SHP77 (cell line): ENCODE measurements at regions not wholly inside any gene's neighbourhood (a gene's known extent, or its start where the extent isn't known, plus 50 kb on each side); places are given as distances from the start of the nearest gene placed in this dataset.

Experiments used
- DNase-seq, 2 experiments: peaks; one replicate each; lab custom pipeline; 2025; lab: John Stamatoyannopoulos, UW

DNA sequence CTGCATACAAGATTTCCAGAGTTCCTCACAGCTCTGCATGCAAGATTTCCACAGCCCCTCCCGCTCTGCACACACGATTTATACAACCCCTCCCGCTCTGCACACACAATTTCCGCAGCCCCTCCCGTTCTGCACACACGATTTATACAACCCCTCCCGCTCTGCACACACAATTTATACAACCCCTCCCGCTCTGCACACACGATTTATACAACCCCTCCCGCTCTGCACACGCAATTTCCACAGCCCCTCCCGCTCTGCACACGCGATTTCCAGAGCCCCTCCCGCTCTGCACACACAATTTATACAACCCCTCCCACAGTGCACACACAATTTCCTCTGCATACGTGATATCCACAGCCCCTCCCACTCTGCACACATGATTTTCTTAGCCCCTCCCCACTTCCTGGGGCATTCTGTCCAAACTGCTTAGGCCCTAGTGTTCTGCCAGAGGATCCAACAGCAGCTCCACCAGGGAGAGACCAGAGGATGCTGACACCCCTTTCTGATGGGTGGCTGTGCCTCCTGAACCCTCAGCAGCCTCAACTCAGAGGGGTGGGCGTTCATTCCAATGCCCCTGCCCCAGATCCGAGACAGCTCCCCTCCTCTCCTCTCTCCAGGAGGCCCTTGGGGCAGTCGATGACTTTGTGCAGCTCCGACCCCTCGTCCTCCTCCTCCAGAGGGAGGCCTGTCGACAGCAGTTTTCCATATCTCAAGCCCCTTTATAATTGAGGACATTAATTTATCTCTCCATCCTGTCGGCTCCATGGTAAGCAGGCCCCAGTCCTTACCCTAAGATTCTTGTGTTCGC, 671.7 kb downstream of the BRD1 start:
- DNase-seq = peak; percentile 80 to 86

DNA sequence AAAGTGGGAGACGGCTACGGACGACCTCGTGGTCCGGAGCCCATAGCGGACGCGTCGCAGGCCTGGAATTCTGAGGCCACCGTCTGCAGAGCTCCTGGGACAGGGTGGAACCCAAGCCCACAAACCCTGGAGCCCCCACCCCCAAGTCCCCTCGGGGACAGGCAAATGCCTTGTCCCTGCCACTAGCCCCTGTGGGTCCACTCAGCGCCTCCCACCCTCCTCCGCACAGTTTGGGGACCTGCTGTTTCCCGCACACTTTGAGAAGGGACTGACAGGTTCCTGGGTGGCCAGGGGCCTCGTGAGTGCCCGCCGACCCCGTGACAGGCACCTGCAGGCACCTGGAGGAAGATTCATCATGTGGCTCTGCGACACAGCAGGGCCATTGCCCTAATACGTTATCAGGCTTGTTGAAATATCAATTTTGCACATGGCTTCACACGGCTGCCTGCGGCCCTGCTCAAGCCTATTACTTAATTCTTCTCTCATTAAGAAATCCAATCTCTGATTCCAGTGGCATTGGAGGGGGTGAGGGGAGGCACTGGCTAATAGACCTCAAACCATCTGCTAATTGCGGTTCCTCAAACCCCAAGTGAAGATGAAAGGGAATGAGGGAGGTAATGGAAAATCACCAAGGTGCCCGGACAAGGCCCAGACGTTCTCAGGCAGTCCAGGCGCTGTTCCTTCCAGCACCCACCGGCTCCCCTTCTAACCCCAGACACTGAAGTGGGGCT, 672.5 kb downstream of the BRD1 start:
- no peak for DNase-seq

DNA sequence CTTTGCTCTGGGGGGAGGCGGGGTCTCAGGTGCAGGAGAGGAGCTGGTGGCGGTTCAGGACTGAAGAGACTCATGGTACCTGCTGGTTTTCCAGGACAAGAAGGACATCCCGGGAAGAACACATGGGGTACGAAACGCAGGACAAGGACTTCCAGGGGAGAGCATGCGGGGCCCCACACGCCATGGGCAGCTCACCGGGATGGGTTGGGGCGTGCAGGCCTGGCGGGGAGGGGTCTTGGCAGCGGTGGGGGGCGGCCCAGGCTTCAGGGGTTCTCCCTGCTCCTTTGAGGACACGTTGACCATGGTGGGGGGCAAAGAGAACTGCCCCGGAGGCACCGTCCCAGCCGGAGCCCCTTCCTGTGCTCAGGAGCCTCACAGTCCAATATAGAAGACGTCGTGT, 673.2 kb downstream of the BRD1 start:
- no peak for DNase-seq

DNA sequence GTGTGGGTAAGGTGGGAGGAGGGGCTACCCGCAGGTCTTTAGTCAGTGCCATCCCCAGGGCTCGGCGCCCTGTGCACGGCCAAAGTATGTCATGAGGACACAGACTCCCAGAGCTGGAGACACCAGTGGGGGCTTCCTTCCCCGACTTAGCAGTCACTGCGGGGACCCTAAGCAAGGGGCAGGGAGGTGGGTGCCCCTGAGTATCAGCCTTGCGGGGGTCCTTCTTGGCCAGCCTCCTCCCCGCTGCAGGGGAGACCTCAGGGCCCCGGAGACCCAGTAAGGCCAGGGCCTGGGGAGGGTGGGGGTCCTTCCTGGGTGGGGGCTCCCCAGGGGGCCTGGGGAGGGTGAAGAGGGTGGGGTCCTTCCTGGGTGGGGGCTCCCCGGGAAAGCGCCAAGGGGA, 673.8 kb downstream of the BRD1 start:
- no peak for DNase-seq

DNA sequence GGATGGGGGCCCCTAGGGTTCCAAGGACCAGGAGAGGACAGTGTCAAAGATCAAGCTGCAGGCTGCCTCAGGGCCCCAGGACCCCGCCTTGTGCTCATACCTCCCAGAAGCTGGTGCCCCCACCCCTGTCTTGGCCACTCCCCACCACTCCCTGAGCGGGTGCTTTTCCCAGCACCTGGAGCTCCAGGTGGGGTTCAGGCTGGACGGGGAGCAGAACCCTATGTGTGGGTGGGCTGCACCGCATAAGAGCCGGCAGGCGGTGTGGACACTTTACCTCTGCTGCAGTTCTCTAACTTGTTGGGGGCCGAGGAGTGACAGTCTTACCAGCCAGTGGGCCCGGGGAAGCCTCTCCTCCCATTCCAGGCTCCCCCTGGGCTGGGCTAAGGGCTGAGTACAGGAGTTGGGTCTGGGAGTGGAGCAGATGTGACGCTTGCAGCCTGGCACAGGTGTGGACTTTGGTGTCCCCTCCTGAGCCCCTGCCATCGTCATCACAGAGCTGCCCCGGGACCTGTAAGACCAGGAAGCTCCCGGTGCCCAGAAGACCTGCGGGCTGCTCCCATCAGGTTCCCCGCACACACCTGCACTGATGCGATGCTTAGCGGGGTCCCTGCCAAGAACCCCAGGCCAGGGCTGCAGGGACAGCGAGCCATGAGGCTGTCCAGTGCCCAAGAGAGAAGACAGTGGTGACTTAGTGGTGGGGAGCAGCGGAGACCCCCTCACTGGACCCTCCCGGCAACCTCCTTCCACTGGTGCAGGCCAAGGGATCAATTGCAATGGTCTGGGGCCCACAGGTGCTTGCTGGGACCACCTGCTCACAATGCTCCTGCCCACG, 674.5 kb downstream of the BRD1 start:
- no peak for DNase-seq

DNA sequence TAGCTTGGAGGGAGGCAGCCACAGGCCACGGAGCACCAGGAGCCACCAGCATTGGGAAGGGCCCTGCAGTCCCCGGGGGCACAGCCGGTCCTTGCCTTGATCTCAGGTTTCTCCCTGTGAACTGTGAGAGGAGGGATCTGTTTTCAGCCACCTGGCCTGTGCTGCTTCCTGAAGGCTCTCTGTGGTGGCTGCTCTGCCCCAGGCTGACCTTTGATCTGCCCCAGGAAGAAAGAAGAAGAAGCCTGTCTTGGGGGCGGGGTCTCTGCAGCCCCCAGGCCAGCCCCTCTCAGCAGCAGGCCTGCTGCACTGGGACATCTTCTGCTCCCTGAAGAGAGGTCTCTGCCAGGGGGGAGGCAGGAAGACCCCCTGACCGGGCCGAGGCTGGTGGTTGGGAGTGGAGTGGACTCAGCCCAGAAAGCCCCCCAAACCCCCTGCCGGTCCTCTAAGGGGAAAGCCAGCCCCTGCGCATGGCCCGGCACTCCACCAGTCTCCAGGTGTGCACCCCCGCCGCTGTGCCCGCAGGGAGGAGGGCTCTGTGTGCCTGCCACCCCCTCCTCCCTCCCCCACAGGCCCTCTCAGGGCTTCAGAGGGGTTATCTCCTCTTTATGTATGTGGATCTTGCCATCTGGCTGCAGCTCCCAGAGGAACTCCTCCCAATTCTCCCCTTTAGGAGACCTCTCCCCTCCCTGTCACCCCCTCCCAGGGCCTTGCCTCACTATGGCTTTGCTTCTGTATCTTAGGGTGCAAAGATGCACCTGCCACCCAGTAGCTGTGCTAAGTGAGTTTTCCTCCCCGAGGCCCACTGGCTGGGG, 675.3 kb downstream of the BRD1 start:
- no peak for DNase-seq

DNA sequence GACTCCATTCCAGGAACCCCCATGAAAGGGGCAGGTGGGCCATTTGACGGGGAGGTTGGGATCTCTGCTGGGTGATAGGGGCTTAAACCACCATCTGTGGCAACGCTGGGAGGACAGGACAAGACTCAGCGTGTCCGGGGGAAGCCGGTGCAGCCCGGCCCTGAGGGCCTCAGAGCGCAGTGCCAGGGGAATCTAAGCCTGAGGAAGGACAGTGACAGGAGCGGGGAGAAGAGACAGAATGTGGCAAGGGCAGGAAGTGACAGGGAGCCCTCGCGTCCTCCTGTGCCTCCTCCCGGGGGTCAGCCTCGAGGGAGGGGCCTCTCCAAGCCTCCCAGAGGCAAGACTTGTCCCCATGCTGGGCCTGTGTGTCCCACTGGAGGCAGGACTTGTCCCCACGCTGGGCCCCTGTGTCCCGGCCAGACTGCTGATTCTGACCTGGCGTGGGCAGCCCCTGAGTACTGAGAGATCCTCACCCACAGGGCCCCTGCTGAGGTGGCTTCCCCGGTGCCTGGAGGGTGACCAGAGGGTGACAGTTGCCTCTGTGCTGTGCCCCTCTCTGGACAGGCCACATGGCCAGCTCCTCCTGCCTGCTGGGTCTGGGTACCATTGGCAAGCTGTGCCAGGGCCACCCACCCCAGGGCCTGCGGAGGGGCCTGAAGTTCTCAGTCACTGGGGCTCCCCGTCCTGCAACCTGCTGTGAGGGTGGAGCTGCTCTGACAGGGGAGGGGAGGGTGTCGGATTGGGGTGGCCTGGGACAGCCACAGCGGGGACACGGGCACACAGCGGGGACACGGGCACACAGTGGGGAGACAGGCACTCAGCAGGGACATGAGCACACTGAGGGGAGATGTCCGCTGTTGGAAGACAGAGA, 676.2 kb downstream of the BRD1 start:
- no peak for DNase-seq

DNA sequence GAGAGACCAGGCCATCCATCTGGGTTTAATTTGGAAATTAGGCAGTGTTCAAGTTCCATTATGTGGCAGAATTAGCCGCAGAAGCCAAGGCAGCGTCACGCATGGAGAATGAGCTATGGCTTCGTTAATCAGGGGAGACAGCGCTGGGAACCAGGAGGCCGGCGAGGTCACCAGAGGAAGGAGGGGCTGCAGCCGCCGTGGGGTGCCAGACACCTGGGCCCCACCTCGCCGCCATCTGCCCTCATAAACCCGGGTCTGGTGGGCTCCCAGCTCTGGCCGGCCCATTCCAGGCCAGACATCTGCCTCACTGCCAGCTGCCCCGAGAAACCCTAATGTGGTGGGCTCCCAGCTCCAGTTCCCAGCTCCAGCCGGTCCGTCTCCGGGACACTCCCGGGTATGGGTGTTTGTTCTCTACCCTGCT, 676.9 kb downstream of the BRD1 start:
- no peak for DNase-seq

DNA sequence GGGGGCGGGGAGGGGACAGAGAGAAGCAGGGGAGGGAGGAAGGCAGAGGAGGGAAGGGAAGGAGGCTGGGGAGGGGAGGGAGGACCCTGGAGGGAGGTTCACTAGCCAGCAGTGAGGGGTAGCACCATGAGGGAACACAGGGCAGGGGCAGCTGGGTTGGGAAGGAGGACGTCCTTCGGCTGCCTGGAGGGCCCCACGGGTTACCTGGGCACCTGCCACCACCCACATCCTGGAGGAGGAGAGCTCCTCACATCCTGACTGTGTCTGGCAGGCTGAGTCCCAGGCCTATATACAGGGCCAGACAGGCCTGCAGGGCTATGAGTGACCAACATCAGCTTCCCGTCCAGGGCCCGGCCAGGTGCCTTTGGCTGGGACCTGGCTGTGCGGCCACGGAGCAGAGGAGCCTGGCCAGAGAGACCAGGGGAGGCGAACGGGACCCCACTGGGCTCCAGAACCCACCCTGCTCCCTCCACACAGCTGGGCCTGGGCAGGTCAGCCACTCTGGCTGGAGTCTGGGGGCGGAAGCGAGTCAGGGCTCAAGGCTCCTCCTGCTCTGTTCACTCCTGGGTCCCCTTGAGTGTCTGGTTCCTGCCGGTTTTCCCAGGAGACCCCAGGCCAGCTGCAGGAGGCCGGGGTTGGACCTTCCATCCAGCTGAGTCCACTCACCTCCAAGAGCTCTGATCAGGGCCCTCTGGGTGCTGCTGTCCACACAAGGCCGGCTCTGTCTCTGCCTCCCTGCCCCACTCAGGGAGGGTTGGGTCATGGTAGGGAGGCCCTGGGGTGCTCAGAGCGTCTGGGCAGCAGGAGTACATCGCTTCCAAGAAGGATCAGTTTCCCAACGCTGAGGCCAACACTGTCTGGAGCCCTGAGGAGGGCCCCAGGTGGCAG, 677.7 kb downstream of the BRD1 start:
- DNase-seq = no peak

DNA sequence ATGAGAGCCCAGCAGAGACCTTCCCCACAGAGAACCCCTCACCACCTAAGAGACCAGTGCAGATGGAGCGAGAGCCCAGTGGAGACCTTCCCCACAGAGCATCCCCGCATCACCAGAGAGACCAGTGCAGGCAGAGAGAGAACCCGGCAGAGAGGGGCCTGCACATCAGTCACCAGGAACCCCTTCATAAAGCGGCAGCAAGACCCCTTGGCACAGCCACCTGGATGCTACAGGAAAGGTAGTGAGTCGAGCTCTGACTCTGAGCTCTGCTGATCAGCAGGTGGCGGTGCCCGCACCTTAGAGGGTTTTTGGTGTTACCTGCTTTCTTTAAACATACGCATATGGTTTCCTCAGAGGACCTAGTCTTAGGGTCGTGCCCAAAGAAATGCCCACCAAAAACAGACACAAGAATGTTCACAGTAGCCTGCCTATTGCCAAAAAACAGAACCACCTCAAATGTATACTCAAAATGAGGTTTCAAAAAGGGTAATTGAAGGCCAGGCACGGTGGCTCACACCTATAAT, 678.7 kb downstream of the BRD1 start:
- no peak for DNase-seq

DNA sequence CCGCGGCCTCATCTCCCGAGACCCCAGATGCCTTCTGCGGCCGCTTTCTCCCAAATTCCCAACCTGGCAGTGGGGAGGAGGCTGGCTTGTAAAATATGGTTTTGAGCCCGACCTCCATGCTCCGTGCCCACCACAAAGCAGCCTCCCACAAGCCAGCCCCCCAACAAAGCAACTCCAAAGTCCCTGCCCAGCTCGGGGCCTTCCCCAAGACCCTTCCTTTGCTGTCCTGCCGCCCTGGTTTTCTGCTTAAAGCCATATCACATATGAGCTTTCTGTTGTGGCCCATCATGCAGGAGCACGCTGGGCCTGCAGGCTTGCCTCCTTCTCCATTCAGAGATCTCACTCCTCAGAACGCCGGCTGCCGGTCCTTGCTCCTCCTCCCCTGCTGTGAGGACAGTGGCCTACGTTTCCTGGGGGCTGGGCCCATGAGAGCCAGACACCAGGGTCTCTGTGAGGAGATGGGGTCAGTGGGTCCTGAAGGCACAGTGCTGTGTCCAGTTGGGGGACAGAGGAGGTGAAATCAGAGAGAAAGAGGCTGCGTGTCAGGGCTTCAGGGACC, 680.0 kb downstream of the BRD1 start:
- no peak for DNase-seq

DNA sequence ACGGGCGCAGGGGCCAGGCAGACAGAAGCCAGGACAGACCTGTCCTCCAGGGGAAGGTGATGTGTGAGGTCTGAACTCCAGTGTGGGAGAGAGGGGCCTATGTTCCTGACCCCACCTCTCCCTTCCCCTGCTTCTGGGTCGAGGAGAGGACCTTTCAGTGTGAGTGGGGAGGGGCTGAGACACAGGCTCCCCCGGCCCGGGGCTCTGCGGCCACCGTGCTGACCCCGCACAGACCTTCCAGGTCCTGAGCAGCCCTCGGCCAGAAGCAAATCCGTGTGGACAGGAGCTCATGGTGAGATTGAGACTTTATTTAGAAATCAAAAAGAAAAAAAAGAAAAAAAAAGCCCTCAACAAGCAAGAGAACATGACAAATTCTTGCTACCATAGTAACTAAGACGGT, 680.5 kb downstream of the BRD1 start:
- DNase-seq = no peak

DNA sequence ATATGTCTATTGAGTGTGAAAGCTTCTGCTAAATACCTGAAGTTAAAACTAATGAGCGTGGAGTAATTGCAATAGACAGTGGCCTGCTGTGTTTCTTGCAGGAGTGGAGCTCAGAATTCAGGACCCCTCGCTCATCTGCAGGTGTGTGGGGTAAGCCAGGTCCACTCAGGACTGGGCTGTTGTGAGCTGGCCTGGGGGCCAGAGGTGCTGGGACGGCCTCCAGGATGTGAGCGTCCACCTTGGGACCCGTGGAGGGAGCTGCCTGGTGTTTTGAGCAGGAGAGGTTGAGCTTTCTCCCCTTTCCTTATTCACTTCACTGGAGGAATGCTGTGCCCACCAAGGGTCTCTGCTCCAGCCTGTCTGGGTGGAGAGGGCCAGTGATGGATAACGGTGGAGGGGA, 681.2 kb downstream of the BRD1 start:
- no peak for DNase-seq

DNA sequence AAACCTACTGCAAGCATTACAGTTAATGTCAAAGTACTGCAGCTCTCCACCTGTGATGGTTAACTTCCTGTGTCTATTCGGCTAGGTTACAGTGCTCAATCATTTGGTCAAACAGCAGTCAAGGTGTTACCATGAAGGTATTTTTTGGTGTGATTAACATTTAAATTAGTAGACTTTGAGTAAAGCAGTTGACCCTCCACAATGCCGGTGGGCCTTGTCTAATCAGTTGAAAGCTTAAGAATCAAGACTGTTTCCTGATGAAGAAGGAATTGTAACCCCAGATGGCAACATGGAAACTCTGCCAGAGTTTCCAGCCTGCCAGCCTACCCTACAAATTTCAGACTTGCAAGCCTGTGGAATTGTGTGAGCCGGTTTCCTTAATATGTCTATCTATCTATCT, 683.9 kb downstream of the BRD1 start:
- no peak for DNase-seq

DNA sequence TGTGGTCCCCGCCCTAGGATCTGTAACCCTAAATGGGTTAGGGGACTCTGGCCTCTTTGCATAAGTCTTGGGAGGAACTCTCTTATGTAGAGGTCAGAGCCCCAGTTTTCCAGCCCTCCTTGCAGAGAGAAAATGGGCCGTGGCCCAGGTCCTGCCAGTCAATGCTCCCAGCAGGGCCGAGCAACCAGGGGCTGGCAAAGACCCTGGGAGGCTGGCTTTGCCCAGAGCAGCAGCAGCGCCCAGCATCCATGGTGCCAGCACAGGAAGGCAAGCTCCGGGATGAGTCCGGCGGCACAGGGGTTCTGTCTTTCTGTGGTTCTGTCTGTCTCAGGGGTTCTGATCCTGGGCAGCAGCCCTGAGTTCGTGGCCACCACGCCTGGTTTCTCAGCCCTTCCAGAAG, 684.8 kb downstream of the BRD1 start:
- DNase-seq = no peak

DNA sequence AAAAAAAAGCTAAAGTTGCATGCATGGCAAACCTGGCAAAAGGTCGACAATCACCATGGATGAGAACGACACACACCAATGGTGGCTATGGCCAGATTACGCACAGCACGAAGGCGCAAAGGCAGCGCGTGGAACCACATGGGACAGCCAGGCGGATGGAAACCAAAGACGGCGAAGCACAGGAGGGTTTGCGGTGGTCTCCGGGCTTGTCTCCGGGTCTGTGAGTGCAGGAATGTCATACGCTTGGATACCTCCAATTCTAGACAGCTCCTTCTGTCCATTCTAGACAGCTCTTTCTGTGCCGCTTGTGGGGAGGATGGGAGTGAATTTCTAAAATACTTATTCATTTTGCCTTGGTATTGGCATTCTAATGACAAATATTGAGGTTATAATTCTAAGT, 685.4 kb downstream of the BRD1 start:
- DNase-seq = no peak

DNA sequence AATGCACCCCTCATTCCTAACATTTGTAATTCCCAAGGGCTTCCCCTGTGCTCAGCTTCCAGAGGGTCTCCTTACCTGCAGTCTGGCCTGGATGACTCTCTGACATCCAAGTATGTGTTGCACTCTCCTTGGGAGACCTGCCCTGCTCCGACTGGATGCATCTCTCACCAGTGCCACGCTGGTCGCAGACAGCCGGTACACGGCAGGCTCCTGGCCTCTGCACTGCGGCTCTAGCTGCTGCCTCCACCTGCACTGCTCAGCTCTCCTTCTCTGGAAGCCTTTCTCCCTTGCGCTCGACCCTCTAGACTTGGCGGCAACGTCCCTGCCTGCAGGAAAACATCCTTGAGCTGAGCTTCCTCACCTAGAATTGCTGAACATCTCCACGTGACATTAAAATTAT, 685.9 kb downstream of the BRD1 start:
- no peak for DNase-seq

DNA sequence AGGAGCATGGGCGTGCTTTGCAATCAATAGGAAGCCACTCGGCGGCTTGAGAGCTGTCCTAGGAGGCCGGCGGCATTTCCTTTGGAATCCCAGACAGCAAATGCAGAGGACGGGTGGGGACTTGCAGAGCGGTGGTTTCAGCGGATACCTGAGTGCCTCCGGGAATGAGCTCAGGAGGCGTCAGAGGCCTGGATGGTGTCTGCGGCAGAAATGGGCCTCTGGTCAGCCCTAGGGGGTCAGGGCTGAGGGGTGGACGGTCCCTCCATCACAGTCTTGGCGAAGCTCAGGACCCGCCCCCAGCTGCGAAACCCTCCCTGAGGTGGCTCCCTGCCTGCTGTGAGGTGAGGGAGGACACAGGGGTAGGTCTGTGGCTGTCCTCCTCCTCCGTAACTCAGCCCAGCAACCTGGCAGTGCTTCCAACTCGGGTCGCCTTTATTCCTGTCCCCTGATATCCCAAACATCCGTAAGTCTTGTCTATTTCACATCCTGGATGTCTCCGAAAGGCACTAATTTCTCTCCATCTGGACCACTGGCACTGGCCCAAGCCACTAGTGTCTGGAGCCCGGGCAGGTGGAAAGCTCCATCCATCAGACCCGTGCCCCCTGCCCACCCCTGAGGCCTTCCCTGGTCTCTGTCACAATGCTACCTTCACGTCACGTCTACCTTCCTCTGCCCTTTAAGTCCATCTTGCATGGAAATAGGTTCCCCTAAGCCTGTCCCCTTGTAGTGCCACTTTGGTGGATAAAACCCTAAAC, 686.6 kb downstream of the BRD1 start:
- DNase-seq = no peak
